AG04449 (cell line): ENCODE measurements at regions not wholly inside any gene's neighbourhood (a gene's known extent, or its start where the extent isn't known, plus 50 kb on each side); places are given as distances from the start of the nearest gene placed in this dataset.
"Not testable (repeated sequence)": the region's sequence is repeated elsewhere in the genome, so short reads cannot be mapped to it uniquely, and the experiment has no call there.

ENCODE experiments used
- CTCF ChIA-PET: fragments of 350-600 bp; formaldehyde crosslinking; extraction: SDS; loops from one replicate; lab custom pipeline; 2021; ENCODE audit warnings: antibody characterized with exemption; lab: Yijun Ruan, JAX
- POLR2A ChIA-PET: fragments of 400-600, 350-600 bp; formaldehyde crosslinking; extraction: SDS; loops from one replicate; lab custom pipeline; 2020; ENCODE audit warnings: antibody characterized with exemption, inconsistent platforms; lab: Yijun Ruan, JAX
- DNase-seq: peaks from one replicate; pipeline ENCODE4 v3.0.0-alpha.2; 2010; ENCODE audit warnings: low read depth, low spot score
- H3K4me3 ChIP-seq: 2 replicates; pipeline ENCODE4 v1.5.1; 2011; ENCODE audit warnings: low read depth, mild to moderate bottlenecking, control low read depth, low read length
- TF ChIP-seq, protein P1 (sequence below): IDR thresholded peaks from one replicate; pipeline ENCODE4 v1.5.1; 2011; ENCODE audit warnings: mild to moderate bottlenecking, moderate library complexity, low read length, control low read depth, inconsistent platforms; ENCODE audit not compliant: insufficient read depth; ENCODE audit errors: missing control alignments

DNA sequence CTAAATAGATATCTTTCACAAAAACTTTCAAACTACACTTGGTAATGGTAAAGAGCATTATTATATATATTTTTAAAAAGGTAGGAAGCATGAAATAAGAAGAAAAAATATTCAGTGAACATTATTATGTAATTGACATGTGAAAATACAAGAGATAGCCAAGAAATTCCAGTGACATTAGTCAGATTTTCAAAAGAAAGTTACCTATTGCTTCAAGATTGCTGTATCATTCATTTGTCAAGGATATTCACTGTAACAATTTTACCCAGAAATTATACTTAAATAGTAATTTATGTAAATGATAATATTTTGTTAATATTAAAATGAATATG is 350.2 kb downstream of the KIF2B start:
- H3K4me3 ChIP-seq, result no peak overlapping the region
- POLR2A ChIA-PET, result no interaction called here
- no peak for DNase-seq
- TF ChIP-seq, protein P1, sequence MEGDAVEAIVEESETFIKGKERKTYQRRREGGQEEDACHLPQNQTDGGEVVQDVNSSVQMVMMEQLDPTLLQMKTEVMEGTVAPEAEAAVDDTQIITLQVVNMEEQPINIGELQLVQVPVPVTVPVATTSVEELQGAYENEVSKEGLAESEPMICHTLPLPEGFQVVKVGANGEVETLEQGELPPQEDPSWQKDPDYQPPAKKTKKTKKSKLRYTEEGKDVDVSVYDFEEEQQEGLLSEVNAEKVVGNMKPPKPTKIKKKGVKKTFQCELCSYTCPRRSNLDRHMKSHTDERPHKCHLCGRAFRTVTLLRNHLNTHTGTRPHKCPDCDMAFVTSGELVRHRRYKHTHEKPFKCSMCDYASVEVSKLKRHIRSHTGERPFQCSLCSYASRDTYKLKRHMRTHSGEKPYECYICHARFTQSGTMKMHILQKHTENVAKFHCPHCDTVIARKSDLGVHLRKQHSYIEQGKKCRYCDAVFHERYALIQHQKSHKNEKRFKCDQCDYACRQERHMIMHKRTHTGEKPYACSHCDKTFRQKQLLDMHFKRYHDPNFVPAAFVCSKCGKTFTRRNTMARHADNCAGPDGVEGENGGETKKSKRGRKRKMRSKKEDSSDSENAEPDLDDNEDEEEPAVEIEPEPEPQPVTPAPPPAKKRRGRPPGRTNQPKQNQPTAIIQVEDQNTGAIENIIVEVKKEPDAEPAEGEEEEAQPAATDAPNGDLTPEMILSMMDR, result no peak
- CTCF ChIA-PET, result no interaction called here

DNA sequence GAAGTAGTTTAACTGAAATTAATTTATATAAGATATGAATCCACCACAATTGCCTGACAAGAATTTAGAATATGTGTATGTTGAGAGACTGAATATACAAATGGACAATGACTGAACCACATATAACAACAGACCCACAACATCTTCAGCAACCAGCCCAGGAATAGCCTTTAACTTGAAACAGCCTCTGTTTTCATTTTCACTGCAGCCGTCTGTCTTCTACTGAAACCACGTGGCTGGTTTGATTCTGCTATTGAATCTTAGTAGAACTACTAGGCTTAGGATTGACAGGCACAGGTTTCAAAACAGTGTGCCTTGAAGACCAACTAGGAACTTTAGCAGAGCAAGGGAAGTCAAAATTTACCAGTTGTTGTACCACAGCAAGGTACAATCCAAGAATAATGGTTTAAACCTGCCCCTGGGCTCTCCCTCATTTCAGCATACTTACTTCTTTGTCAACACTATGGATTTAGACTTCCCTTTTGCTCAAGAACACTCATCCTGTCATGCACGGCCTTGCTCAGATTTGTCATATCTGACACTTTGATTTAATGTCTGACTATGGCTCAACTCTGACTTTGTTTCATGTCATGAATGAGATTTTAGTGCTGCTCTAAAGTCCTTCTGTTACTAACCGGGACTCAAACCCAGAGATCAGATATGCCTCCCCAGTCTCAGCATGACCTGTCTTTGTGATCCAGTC is 355.0 kb downstream of the KIF2B start:
- TF ChIP-seq, protein P1, result no peak
- no peak overlapping the region for H3K4me3 ChIP-seq
- CTCF ChIA-PET, result no interaction called here
- no peak for DNase-seq
- POLR2A ChIA-PET, result no interaction called here

DNA sequence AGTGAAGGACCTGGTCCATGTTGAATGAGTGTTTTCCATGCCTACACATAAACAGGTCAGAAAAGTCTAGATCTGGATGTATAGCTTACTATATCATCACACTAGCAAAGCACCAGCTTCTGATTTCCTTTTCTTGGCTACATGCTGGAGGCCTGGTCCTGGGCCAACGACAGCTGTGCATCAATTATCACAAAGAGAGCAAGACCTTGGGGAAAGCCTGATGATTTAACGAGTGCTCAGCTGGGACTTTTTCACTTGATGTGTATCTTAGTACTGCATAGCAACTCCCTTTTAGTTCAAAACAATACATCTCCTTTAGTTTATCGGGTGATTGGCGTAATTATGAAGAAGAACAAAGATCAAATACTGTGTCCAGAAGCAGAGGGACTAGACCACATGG is 358.2 kb downstream of the KIF2B start:
- TF ChIP-seq, protein P1, result no peak
- POLR2A ChIA-PET, result no interaction called here
- no peak overlapping the region for H3K4me3 ChIP-seq
- no peak for DNase-seq
- CTCF ChIA-PET, result no interaction called here

DNA sequence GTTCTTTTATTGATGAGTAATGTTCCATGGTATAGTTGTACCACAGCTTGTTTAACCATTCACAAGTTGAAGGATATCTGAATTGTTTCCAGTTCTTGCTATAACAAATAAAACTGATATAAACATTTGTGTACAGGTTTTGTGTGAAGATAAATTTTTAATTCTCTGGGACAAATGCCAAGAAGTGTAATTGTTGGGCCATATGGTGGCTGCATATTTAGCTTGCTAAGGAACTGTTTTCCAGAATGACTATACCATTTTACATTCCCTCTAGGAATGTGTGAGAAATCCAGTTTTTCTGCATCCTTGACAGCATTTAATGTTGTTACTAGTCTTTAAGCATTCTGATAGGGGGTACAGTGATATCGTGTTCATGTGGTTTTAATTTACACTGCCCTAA is 368.5 kb downstream of the KIF2B start:
- no peak for DNase-seq
- H3K4me3 ChIP-seq, result no peak overlapping the region
- CTCF ChIA-PET, result no interaction called here
- POLR2A ChIA-PET, result no interaction called here
- TF ChIP-seq, protein P1, result no peak

DNA sequence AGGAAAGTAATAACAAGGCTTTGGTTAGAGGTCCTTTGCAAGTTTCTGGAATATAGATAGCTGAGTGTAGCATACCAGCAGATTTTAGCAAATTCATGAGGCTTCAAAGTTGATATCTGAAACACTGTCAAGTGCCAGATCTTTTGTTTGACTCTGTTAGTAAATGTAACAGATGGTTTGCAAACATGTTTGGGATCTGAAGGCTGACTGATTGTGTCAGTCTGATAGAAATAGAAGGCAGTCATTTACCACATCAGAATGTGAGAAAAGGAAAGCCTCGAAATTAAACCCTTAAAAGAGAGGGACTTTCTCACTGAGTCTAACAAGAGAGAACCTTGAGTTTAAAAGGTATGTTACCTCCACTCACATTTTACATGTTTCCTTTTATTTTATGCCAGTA is 371.5 kb downstream of the KIF2B start:
- CTCF ChIA-PET, result no interaction called here
- POLR2A ChIA-PET, result no interaction called here
- DNase-seq, result no peak

DNA sequence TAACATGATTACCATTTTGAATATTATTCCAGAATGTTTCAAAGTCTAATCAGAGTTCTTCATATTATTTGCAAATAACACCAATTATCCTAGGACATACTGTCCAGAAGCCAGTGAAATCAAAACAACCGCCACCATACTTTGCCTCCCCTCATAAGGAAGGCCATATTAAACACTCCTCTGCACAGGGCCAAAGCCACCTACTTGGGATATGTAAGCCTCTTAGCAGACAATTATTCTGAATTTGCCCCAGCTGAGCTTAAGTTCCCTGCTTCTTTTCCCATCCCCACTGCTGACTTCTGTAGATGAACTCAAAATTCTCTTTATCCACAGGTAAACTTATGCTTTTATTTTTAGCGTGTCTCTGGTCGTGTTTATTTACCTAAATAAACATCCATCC is 374.0 kb downstream of the KIF2B start:
- TF ChIP-seq, protein P1, result no peak
- CTCF ChIA-PET, result no interaction called here
- POLR2A ChIA-PET, result no interaction called here
- H3K4me3 ChIP-seq, result no peak overlapping the region
- DNase-seq, result no peak

More for the DNA sequence above, 371.5 kb downstream of the KIF2B start:
- no peak overlapping the region for H3K4me3 ChIP-seq
- TF ChIP-seq, protein P1, result no peak

DNA sequence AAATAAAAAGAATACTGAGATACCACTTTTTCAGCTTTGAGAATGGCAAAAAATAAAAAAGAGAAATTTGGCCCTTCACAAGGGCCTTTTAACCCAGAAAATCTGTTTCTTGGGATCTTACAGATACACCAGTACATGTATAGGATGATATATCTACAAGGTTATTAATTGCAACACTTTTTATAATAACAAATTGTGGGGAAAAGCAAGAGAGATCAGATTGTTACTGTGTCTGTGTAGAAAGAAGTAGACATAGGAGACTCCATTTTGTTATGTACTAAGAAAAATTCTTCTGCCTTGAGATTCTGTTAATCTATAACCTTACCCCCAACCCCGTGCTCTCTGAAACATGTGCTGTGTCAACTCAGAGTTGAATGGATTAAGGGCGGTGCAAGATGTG is 378.7 kb downstream of the KIF2B start:
- CTCF ChIA-PET, result not testable (repeated sequence)

More for the DNA sequence above, 378.7 kb downstream of the KIF2B start:
- H3K4me3 ChIP-seq, POLR2A ChIA-PET, DNase-seq: not testable (repeated sequence)
